ENCODE measurements at regions not wholly inside any gene's neighbourhood (a gene's known extent, or its start where the extent isn't known, plus 50 kb on each side); places are given as distances from the start of the nearest gene placed in this dataset.

- TF ChIP-seq CTCF (IDR thresholded peaks at IDR 0.05) = no peak
- no peak overlapping the region for H3K27ac Mint-ChIP-seq (ENCODE audit: unreplicated experiment)
- H3K36me3 Mint-ChIP-seq (ENCODE audit: unreplicated experiment) = no peaks in the 10 kb centered on the region
- no peaks in the 10 kb centered on the region for H3K4me1 Mint-ChIP-seq (ENCODE audit: unreplicated experiment)
- no peak for DNase-seq (ENCODE audit: extremely low spot score, unreplicated experiment)
- H3K9me3 Mint-ChIP-seq (ENCODE audit: unreplicated experiment) = peaks cover 13% of the 10 kb centered on the region
- H3K27me3 Mint-ChIP-seq (ENCODE audit: unreplicated experiment) = peaks cover 30% of the 10 kb centered on the region
- no peak overlapping the region for H3K4me3 Mint-ChIP-seq (ENCODE audit: unreplicated experiment)
Observed at GRCh38 chr17:45732926-45733505, 51.1 kb upstream of the CRHR1 start.

- Mint-ChIP-seq H3K4me3 (ENCODE audit: unreplicated experiment) (no peak overlapping the region), H3K36me3 (ENCODE audit: unreplicated experiment) (no peaks in the 10 kb centered on the region), H3K4me1 (ENCODE audit: unreplicated experiment) (no peaks in the 10 kb centered on the region), H3K9me3 (ENCODE audit: unreplicated experiment) (peaks cover 13% of the 10 kb centered on the region), H3K27ac (ENCODE audit: unreplicated experiment) (no peak overlapping the region), H3K27me3 (ENCODE audit: unreplicated experiment) (peaks cover 31% of the 10 kb centered on the region)
- no peak for TF ChIP-seq CTCF (IDR thresholded peaks at IDR 0.05)
- no peak for DNase-seq (ENCODE audit: extremely low spot score, unreplicated experiment)
Observed at GRCh38 chr17:45733781-45734180, 50.3 kb upstream of the CRHR1 start.
